ENCODE measurements at regions not wholly inside any gene's neighbourhood (a gene's known extent, or its start where the extent isn't known, plus 50 kb on each side); places are given as distances from the start of the nearest gene placed in this dataset.

DNA sequence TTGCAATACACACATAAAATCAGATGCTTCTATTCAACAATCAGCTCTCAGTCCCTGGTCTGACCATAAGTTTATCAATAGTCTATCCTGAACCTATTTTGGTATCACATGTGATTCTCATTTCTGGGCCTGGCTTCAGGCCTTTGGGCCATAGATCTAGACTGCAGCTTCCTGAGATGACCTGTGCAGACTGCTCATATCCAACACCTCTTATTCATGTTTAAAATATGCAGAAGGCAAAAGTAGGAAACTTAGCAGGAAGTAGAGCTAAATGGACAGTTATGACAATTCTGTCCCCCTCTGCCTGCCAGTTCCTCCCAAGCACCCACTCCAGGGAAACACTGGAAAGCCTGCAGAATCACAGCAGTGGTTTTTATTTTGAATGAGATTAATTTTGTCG lies 53.3 kb downstream of the C7orf25 start:
- DNase-seq (ENCODE audit: low read depth, low spot score), result no peak

DNA sequence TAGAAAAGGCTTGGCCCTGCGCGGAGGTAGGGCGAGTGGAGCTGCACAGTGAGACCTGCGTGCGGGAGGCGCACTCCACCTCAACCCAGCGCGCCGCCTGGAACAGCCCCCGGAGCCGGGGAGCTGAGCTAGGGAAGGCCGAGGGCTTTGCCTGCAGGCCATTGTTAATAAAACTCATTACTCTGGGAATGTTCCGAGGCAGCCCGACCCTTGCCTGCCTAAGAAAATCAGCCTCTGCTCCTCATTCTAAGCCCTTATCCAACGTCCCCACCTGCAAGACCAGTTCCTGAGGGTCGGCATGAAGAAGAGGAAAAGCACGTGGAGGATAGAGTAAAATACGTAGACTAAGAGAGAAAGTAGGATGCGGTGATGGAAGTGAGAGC lies 55.3 kb downstream of the C7orf25 start:
- peak; percentile 57 for DNase-seq (ENCODE audit: low read depth, low spot score)

DNA sequence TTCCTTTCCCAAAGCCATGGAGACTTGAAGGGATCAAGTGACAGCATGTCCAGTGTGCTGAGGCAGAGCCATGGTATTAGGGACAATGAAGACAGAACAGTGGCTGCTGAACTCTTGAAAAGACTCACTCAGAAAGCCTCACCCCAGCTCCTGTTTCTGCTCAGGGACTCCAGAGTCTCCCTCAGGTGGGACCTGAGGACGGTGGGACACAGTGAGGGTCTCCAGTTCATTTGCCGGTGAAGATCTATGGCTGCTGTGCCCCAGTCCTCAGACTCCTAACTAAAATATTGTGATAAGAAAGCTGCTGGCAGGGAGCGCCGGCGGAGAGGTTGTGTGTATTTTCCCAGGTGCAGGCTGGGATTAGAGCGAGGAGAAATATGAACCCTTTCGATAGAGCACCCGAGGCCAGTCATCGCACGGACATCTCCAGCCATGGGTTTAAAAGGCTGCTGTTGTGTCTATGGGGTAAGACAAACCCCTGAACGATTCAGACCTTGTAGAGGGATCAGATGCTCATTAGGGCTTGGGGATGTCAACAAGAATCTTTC lies 57.2 kb downstream of the C7orf25 start:
- no peak for DNase-seq (ENCODE audit: low read depth, low spot score)

- DNase-seq (ENCODE audit: low read depth, low spot score), result no peak
Observed at GRCh38 chr7:42852531-42852930, 59.3 kb downstream of the C7orf25 start.

GRCh38 chr7:42843205-42843800 lies 68.6 kb downstream of the C7orf25 start:
- DNase-seq (ENCODE audit: low read depth, low spot score), result peak; percentile 47

DNA sequence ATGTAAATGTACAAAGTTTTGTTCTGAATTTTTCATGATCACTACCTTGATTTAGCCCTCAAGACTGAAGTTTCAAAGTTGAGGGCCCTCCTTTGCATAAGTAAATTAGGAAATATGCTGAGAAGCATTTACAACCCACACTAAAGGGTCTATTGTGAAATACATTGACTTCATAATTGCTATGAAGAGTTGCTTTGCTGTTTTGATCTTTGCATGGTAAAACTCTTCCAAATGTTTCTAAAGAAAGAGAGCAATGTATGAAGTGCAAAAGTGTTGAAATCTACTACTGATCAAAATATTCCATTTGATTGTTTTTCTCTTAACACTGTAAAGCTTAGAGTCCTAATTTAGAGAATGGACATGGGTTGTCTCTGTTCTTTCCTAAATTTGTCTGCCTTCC lies 77.2 kb downstream of the C7orf25 start:
- DNase-seq (ENCODE audit: low read depth, low spot score), result no peak

DNA sequence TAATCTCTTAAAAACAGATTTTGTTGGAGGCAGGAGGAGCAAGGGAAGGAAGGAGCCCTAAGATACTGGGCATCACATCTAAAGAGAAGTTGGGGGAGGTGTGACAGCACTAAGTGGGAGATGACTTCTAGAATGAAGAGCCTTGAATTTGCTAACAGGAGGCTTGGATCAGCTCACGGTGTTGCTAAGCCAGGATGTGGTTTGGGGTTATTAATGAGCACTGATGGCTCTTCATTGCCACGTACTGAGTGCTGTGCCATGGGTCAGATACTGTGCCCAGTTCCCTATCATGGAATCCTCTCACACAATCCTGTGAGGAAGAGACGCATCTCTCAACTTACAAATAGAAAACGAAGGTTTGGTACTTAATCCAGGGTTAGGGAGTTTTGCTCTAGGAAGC lies 78.5 kb downstream of the C7orf25 start:
- DNase-seq (ENCODE audit: low read depth, low spot score), result no peak

DNA sequence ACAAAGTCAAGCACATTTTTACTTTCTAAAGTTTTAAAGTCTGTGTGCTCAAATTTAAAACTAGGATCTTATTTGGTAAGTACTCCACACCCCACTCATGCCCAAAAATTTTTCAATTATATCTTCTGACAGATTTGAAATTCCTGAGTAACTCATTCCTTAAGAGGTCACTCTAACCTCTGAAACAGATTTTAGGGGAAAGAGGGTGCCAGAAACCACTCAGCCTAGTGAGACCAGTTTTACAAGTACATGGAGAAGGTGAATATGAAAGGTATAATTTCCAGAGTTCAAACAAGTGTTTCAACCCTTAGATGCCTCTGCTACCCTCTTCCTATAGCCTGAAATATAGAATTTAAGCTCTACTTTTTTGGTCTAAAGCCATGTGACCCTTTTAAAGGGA lies 79.2 kb downstream of the C7orf25 start:
- no peak for DNase-seq (ENCODE audit: low read depth, low spot score)

DNA sequence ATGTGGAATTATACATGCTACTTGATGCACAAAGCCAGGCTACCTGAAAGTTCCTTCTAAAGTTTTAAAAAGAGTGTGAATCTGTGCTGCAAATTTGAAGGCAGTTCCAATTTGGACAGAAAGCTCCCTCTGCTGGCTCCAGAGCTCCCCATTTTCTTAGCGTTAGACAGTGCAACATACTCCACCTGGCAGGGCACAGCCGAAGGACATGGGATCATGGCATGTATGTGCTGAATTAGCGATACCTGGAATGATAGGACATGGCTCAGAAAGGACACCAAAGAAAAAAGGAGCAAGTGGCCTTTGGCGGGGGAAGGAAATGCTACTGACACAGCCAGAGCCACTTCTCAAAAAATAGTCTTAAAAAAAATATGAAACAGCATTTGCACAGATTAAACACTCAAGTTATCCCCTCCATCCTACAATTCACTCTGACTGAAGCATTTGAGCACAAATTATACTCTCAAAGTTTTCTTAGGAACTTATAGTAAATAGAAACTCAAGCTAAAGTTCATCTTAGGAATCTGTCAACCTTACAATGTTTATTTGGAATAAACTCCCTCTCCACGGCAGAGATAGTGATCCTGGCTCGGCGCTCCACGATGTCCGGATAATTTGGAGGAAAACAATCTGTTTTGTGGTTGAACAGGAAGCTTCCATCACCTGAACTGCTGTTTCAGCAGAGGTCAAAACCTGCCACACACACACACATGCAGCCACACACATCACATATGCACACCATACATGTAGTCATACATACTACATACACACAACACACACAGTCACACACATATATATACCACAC lies 80.0 kb downstream of the C7orf25 start:
- peak; percentile 42 for DNase-seq (ENCODE audit: low read depth, low spot score)

DNA sequence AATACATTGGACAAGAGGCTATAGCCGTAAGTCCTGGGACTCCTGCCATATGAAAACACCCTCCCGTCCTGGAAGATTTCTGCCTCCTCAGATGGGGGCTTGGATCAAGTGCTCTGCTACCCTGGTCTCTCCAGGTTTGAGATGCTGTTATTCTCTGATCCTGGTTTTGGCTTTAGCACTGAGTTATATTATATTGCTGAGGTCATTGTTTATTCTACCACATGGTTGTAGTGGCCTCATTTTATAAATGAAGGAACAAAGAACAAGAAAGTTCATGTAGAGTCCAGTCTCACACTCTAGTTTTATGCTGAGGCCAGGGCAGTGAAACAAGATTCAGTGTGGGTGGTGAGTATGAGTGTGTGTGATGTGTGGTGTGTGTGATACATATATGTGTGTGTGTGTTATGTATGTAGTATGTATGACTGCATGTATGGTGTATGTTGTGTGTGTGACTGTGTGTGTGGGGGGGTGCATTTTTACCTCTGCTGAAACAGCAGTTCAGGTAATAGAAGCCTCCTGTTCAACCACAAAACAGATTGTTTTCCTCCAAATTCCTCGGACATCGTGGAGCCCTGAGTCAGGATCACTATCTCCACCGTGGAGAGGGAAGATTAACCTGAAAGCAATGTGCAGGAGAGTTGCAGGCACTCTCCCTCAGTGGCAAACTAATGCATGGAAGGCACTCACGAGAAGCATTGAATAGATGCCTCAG lies 80.7 kb downstream of the C7orf25 start:
- DNase-seq (ENCODE audit: low read depth, low spot score), result no peak

- DNase-seq (ENCODE audit: low read depth, low spot score), result no peak
Observed at GRCh38 chr7:42812779-42813178, 99.1 kb downstream of the C7orf25 start.

DNA sequence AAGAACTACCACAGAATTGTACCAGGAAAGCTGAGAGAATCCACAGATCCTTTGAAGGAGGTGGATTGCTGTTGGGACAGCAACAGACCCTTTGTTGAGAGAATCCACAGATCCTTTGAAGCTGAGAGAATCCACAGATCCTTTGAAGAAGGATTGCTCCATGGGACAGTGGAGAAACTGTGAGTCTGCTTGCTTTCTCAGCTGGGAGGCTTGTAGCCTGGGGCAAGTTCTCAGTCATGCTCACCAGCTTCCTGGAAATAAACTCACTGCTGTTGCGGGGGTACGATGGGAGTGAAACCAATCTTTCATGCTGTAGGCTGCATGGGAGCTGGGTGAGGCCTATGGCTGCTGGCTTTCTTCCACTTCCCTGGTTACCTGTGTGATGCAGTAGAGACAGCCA lies 106.3 kb downstream of the C7orf25 start:
- DNase-seq (ENCODE audit: low read depth, low spot score), result peak; percentile 83

DNA sequence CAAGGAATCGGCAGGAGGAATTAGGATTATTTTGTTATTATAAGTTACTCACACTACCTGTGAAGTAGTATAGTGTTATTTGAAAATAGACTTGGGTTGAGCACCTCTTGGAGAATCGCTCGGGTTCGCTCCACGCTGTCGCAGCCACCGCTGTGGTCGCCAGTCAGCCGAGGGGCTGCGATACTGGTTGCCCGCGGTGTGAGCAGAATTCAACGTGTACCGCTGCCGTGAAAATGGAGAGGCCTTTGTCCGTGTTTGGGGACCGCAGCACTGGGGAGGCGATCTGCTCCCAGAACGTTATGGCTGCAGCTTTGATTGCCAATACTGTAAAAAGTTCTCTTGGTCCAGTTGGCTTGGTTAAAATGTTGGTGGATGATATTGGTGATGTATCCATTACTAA lies 117.2 kb downstream of the C7orf25 start:
- DNase-seq (ENCODE audit: low read depth, low spot score), result no peak

GRCh38 chr7:42792841-42793240 lies 119.0 kb downstream of the C7orf25 start:
- peak; percentile 71 for DNase-seq (ENCODE audit: low read depth, low spot score)

GRCh38 chr7:42790196-42790595 lies 121.7 kb downstream of the C7orf25 start:
- DNase-seq (ENCODE audit: low read depth, low spot score), result no peak

DNA sequence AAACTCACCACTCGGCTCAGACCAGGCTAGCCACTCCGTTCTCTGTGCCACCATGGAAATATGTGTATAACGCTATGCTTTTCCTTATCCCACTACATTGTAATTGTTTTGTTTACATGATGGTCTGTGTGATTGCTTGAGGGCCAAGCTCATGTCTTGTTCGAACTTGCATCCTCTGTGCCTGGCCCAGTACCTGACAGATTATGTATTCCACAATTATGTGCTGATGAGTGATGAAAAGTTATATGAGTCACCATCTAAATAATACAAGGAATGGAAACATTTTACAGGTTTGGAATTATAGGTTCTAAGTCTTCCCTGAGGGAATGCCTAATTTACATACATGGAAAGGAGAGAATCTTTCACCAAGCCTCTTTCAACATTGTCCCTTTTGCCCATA lies 137.4 kb downstream of the C7orf25 start:
- no peak for DNase-seq (ENCODE audit: low read depth, low spot score)

- DNase-seq (ENCODE audit: low read depth, low spot score), result no peak
Observed at GRCh38 chr7:42770114-42770513, 141.8 kb downstream of the C7orf25 start.

- peak; percentile 43 for DNase-seq (ENCODE audit: low read depth, low spot score)
Observed at GRCh38 chr7:42768045-42768444, 143.8 kb downstream of the C7orf25 start.

DNA sequence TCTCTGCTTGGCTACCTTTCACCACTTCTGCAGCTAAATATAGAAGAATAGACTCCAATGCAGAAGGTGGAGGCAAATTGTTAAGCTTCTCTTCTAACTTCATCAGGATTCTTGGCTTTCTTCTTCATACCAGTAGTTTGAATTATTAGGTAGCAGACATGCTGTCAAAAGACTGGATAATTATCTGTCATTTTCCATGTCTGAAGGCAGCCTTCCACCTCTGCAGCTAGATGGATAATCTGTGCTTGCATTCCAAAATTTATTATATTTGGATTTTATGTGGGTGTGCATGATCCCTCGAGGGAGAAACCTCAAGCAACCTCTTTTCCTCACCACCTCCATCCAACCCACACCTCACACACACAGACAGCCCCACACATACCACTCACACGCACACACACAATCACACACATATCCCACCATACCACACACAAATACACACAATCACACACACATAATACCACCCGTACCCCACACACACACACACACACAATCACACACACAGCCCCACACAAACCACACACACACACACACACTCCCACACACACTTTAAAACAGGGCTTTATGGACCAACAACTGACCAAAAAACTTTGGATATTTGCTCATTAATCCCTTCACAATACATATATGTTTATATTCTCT lies 145.0 kb downstream of the C7orf25 start:
- DNase-seq (ENCODE audit: low read depth, low spot score), result no peak

- no peak for DNase-seq (ENCODE audit: low read depth, low spot score)
Observed at GRCh38 chr7:42765931-42766330, 145.9 kb downstream of the C7orf25 start.

- DNase-seq (ENCODE audit: low read depth, low spot score), result peak; percentile 10
Observed at GRCh38 chr7:42763137-42763551, 148.7 kb downstream of the C7orf25 start.

DNA sequence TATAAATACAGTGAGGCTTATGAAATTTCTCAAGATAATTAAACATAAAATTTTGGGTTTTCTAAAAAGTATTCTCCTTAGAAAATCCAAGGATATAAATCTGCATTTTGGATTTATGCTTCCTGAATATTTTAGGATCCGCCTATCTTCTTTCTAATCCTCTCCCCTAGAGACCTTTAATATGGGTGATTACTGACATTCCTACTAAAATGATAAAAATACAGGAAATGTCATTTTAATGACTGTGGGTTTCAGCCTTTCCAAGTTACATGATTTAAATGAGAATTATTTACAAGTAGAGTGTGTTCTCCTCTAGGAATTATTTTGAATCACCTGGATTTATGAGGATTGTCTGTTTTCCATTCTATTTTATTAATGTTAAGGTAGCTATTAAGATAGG lies 150.4 kb downstream of the C7orf25 start:
- DNase-seq (ENCODE audit: low read depth, low spot score), result no peak
